CD14-positive monocyte (primary cell): ENCODE measurements at regions not wholly inside any gene's neighbourhood (a gene's known extent, or its start where the extent isn't known, plus 50 kb on each side); places are given as distances from the start of the nearest gene placed in this dataset.
"Not testable (repeated sequence)": the region's sequence is repeated elsewhere in the genome, so short reads cannot be mapped to it uniquely, and the experiment has no call there.

Experiments
- DNase-seq, 3 donors: peaks; one replicate each; pipeline ENCODE4 v3.0.0-alpha.2; 2011 to 2022
- H2AFZ ChIP-seq: 2 replicates; pipeline ENCODE4 v1.6.0; 2012; ENCODE audit warnings: mild to moderate bottlenecking, low read depth, low read length, inconsistent platforms; ENCODE audit not compliant: insufficient read depth, poor library complexity, severe bottlenecking
- H3K27ac ChIP-seq, 2 donors: 1 replicate in 1 of 2; 2 replicates in 1 of 2; pipeline ENCODE4 v1.5.1; 2012 to 2013; ENCODE audit warnings: low read length in 2 of 2, control low read depth in 1 of 2, inconsistent platforms in 1 of 2, low read depth in 1 of 2, mild to moderate bottlenecking in 1 of 2
- H3K27me3 ChIP-seq, 2 donors: one replicate each; pipeline versions ENCODE4 v1.6.0 to v1.6.1; 2011 to 2013; ENCODE audit warnings: low read length in 2 of 2; ENCODE audit not compliant: control insufficient read depth in 2 of 2, insufficient read depth in 2 of 2
- H3K36me3 ChIP-seq, 2 donors: replicated peaks in 1 of 2; 1 replicate in 1 of 2; 2 replicates in 1 of 2; pipeline versions ENCODE4 v1.5.1 to v1.6.1; 2012 to 2013; ENCODE audit warnings: low read length in 2 of 2, control low read depth in 1 of 2, inconsistent platforms in 1 of 2, mild to moderate bottlenecking in 1 of 2; ENCODE audit not compliant: insufficient read depth in 2 of 2, control insufficient read depth in 1 of 2
- H3K4me1 ChIP-seq, 2 donors: 1 replicate in 1 of 2; 2 replicates in 1 of 2; pipeline versions ENCODE4 v1.5.1 to v1.6.1; 2012 to 2013; ENCODE audit warnings: low read length in 2 of 2, control low read depth in 1 of 2, inconsistent platforms in 1 of 2, mild to moderate bottlenecking in 1 of 2, moderate library complexity in 1 of 2; ENCODE audit not compliant: insufficient read depth in 2 of 2, control insufficient read depth in 1 of 2
- H3K4me2 ChIP-seq: replicated peaks from 2 replicates; pipeline ENCODE3; 2012; ENCODE audit warnings: low read length, moderate library complexity, mild to moderate bottlenecking; ENCODE audit not compliant: poor library complexity, severe bottlenecking; ENCODE audit errors: extremely low read depth
- H3K4me3 ChIP-seq, 3 experiments: fragments of 200-600 bp in 1 of 3; sonication (generic) in 1 of 3; replicated peaks in 1 of 3; 1 replicate in 2 of 3; 2 replicates in 1 of 3; pipeline ENCODE4 v1.5.1; 2011 to 2013; ENCODE audit warnings: low read length in 3 of 3, mild to moderate bottlenecking in 3 of 3, control low read depth in 2 of 3, low read depth in 2 of 3, inconsistent platforms in 1 of 3, moderate library complexity in 1 of 3
- H3K79me2 ChIP-seq: 2 replicates; pipeline ENCODE4 v1.6.0; 2012; ENCODE audit warnings: mild to moderate bottlenecking, control low read depth, inconsistent platforms, low read length, moderate library complexity; ENCODE audit not compliant: insufficient read depth
- H3K9ac ChIP-seq: 2 replicates; pipeline ENCODE4 v1.6.0; 2017; ENCODE audit warnings: low read length, mild to moderate bottlenecking; ENCODE audit not compliant: insufficient read depth, poor library complexity, severe bottlenecking
- H3K9me3 ChIP-seq, 2 donors: replicated peaks in 1 of 2; 1 replicate in 1 of 2; 2 replicates in 1 of 2; pipeline versions ENCODE4 v1.5.1 to v1.6.1; 2012 to 2013; ENCODE audit warnings: low read length in 2 of 2, control low read depth in 1 of 2; ENCODE audit not compliant: control insufficient read depth in 1 of 2, insufficient read depth in 1 of 2
- H4K20me1 ChIP-seq: 2 replicates; pipeline ENCODE4 v1.6.0; 2012; ENCODE audit warnings: mild to moderate bottlenecking, low read length, control low read depth, moderate library complexity; ENCODE audit not compliant: insufficient read depth
- H3K27ac Mint-ChIP-seq, 7 donors: one replicate each; pipeline ENCODE4 v1.8.0; 2020; ENCODE audit warnings: mild to moderate bottlenecking in 7 of 7, mixed read lengths in 7 of 7, moderate library complexity in 6 of 7, inconsistent platforms in 2 of 7
- H3K27me3 Mint-ChIP-seq, 3 donors: one replicate each; pipeline ENCODE4 v1.8.0; 2021 to 2022; ENCODE audit warnings: low read depth in 3 of 3, mild to moderate bottlenecking in 3 of 3, mixed read lengths in 3 of 3, moderate library complexity in 3 of 3, inconsistent platforms in 1 of 3
- H3K36me3 Mint-ChIP-seq, 2 donors: one replicate each; pipeline ENCODE4 v1.8.0; 2020; ENCODE audit warnings: mixed read lengths in 2 of 2, inconsistent platforms in 1 of 2, mild to moderate bottlenecking in 1 of 2
- H3K4me1 Mint-ChIP-seq: one replicate; pipeline ENCODE4 v1.8.0; 2020; ENCODE audit warnings: mild to moderate bottlenecking, mixed read lengths
- H3K4me3 Mint-ChIP-seq, 2 donors: one replicate each; pipeline ENCODE4 v1.8.0; 2020; ENCODE audit warnings: mild to moderate bottlenecking in 2 of 2, mixed read lengths in 2 of 2, moderate library complexity in 1 of 2
- H3K9me3 Mint-ChIP-seq, 7 donors: one replicate each; pipeline ENCODE4 v1.8.0; 2020 to 2022; ENCODE audit warnings: mixed read lengths in 7 of 7, mild to moderate bottlenecking in 6 of 7, moderate library complexity in 6 of 7, inconsistent platforms in 2 of 7
- CTCF ChIP-seq: fragments of 200-600 bp; IDR thresholded peaks from one replicate; pipeline ENCODE4 v1.8.0; 2022; ENCODE audit warnings: antibody characterized with exemption, mild to moderate bottlenecking
- WGBS: methylation state at CpG from one replicate; pipeline ENCODE4 v1.1.5; 2013; ENCODE audit warnings: missing lambda C conversion rate; ENCODE audit not compliant: insufficient coverage; 5-methylcytosine and 5-hydroxymethylcytosine counted together
- intact Hi-C, 2 donors: fragments of 100-400 bp; cut with micrococcal nuclease; formaldehyde crosslinking; loops; one replicate each; pipeline versions ENCODE4 v1.15.0 to v1.15.1; 2023

GRCh38 chr7:81441750-81442149 is 328.1 kb downstream of the HGF start:
- no peak overlapping the region for H3K4me2 ChIP-seq
- Mint-ChIP-seq H3K4me1 (no peaks in the 10 kb centered on the region), H3K4me3 (no peak overlapping the region), H3K36me3 (no peaks in the 10 kb centered on the region), H3K27ac (no peak overlapping the region), H3K27me3 (peaks cover 0 to 2% (median 2%) of the 10 kb centered on the region in 3 donors), H3K9me3 (peaks cover 0 to 11% (median 6%) of the 10 kb centered on the region in 7 donors)
- H4K20me1 ChIP-seq, result no peaks in the 10 kb centered on the region
- no peak overlapping the region for H3K4me3 ChIP-seq
- no peaks in the 10 kb centered on the region for H3K36me3 ChIP-seq
- no peak overlapping the region for H3K27ac ChIP-seq
- DNase-seq, result no peak
- no peak overlapping the region for H3K9ac ChIP-seq
- TF ChIP-seq CTCF, result no peak
- intact Hi-C loops, result no loop called here
- no CpG with 5 or more reads among the region's 1 CpG for WGBS
- no peak overlapping the region for H2AFZ ChIP-seq
- peaks cover 5 to 9% of the 10 kb centered on the region in 2 donors for H3K9me3 ChIP-seq
- H3K27me3 ChIP-seq, result no peaks in the 10 kb centered on the region
- H3K79me2 ChIP-seq, result no peaks in the 10 kb centered on the region
- H3K4me1 ChIP-seq, result no peaks in the 10 kb centered on the region

- Mint-ChIP-seq H3K4me3 (no peak overlapping the region), H3K36me3 (no peaks in the 10 kb centered on the region), H3K27ac (no peak overlapping the region), H3K4me1 (no peaks in the 10 kb centered on the region), H3K27me3 (peaks cover 0 to 2% (median 2%) of the 10 kb centered on the region in 3 donors), H3K9me3 (peaks cover 1 to 21% (median 9%) of the 10 kb centered on the region in 7 donors)
- Histone ChIP-seq H3K9ac (no peak overlapping the region), H3K36me3 (no peaks in the 10 kb centered on the region), H4K20me1 (no peaks in the 10 kb centered on the region), H3K4me2 (no peak overlapping the region), H3K9me3 (peaks cover 5 to 9% of the 10 kb centered on the region in 2 donors), H3K79me2 (no peaks in the 10 kb centered on the region), H2AFZ (no peak overlapping the region), H3K4me1 (no peaks in the 10 kb centered on the region), H3K4me3 (no peak overlapping the region), H3K27ac (no peak overlapping the region), H3K27me3 (no peaks in the 10 kb centered on the region)
- intact Hi-C loops, result no loop called here
- DNase-seq, result no peak
- TF ChIP-seq CTCF, result no peak
- no CpG with 5 or more reads among the region's 1 CpG for WGBS
These were observed 330.3 kb downstream of the HGF start for GRCh38 chr7:81439591-81439990.

- H3K4me2 ChIP-seq, H3K27me3 ChIP-seq, H3K27ac ChIP-seq, H3K36me3 Mint-ChIP-seq, H3K27me3 Mint-ChIP-seq, H3K36me3 ChIP-seq, H3K79me2 ChIP-seq, H3K9ac ChIP-seq, intact Hi-C loops, H3K4me1 Mint-ChIP-seq, H3K9me3 ChIP-seq, H3K4me1 ChIP-seq, H3K4me3 Mint-ChIP-seq, DNase-seq, H3K4me3 ChIP-seq, H3K27ac Mint-ChIP-seq, H2AFZ ChIP-seq, H4K20me1 ChIP-seq: not testable (repeated sequence)
- WGBS, result 96% methylated on average over 23 of the region's 29 CpGs
- peaks cover 1 to 21% (median 11%) of the 10 kb centered on the region in 7 donors for H3K9me3 Mint-ChIP-seq
These were observed 332.7 kb downstream of the HGF start for GRCh38 chr7:81437160-81437559.
